ENCODE measurements at regions not wholly inside any gene's neighbourhood (a gene's known extent, or its start where the extent isn't known, plus 50 kb on each side); places are given as distances from the start of the nearest gene placed in this dataset.

GRCh38 chr16:66265048-66265415 is 101.5 kb upstream of the CDH5 start:
- TF ChIP-seq CTCF (IDR thresholded peaks at IDR 0.05; ENCODE audit: low read depth, low read length): no peak

GRCh38 chr16:66264311-66265047 is 102.0 kb upstream of the CDH5 start:
- no peak overlapping the region for H3K4me3 ChIP-seq (ENCODE audit: low read depth, low read length)
- no peak for TF ChIP-seq CTCF (IDR thresholded peaks at IDR 0.05; ENCODE audit: low read depth, low read length)

More at GRCh38 chr16:66265048-66265415, 101.5 kb upstream of the CDH5 start:
- no peak overlapping the region for H3K4me3 ChIP-seq (ENCODE audit: low read depth, low read length)

- no peak overlapping the region for H3K4me3 ChIP-seq (ENCODE audit: low read depth, low read length)
- no peak for TF ChIP-seq CTCF (IDR thresholded peaks at IDR 0.05; ENCODE audit: low read depth, low read length)
These were observed 102.5 kb upstream of the CDH5 start for GRCh38 chr16:66263973-66264310.

- H3K4me3 ChIP-seq (ENCODE audit: low read depth, low read length): no peak overlapping the region
- no peak for TF ChIP-seq CTCF (IDR thresholded peaks at IDR 0.05; ENCODE audit: low read depth, low read length)
These were observed 103.1 kb upstream of the CDH5 start for GRCh38 chr16:66263168-66263972.

- no peak overlapping the region for H3K4me3 ChIP-seq (ENCODE audit: low read depth, low read length)
- no peak for TF ChIP-seq CTCF (IDR thresholded peaks at IDR 0.05; ENCODE audit: low read depth, low read length)
These were observed 104.0 kb upstream of the CDH5 start for GRCh38 chr16:66262253-66263167.

- H3K4me3 ChIP-seq (ENCODE audit: low read depth, low read length): no peak overlapping the region
- TF ChIP-seq CTCF (IDR thresholded peaks at IDR 0.05; ENCODE audit: low read depth, low read length): no peak
These were observed 104.7 kb upstream of the CDH5 start for GRCh38 chr16:66261826-66262225.
